HepG2 (cell line): ENCODE measurements at regions not wholly inside any gene's neighbourhood (a gene's known extent, or its start where the extent isn't known, plus 50 kb on each side); places are given as distances from the start of the nearest gene placed in this dataset.

Experiments used
- ATAC-seq: fragments of 200-7000 bp; cut with Tn5 transposase; 3 replicates; pipeline ENCODE4 v1.9.1; 2020; ENCODE audit warnings: mild to moderate bottlenecking, moderate library complexity
- BruUV-seq: library from RNA; stranded (reverse); fragments of 400-500 nt; replicated peaks from 2 replicates; lab custom pipeline; 2021; lab: Mats Ljungman, UMichigan
- CTCF ChIA-PET: fragments of 300-600 bp; formaldehyde crosslinking; extraction: SDS; loops from one replicate; lab custom pipeline; 2021; ENCODE audit warnings: low total read pairs, inconsistent platforms, low intra/inter-chr PET ratio; lab: Yijun Ruan, JAX
- POLR2A ChIA-PET: fragments of 350-600 bp; sonication (Branson Sonifier 250); formaldehyde crosslinking; loops from one replicate; lab custom pipeline; 2020; ENCODE audit warnings: antibody characterized with exemption, inconsistent platforms; lab: Yijun Ruan, JAX
- DNase-seq: peaks from one replicate; pipeline ENCODE4 v3.0.0-alpha.2; 2015; ENCODE audit warnings: low spot score
- FAIRE-seq: peaks from 3 replicates; lab custom pipeline; 2011; peaks lifted over from hg19 to GRCh38; lab: Jason Lieb, UNC
- H2AFZ ChIP-seq: one replicate; pipeline ENCODE4 v1.6.1; 2011; ENCODE audit warnings: low read length, inconsistent platforms
- H3K27ac ChIP-seq: fragments of 300-600 bp; 3 replicates; pipeline ENCODE4 v1.8.0; 2011; ENCODE audit warnings: mixed run types, mild to moderate bottlenecking, mixed read lengths, low read length, inconsistent platforms; ENCODE audit not compliant: insufficient read depth; ENCODE audit errors: extremely low read length
- H3K27me3 ChIP-seq, 2 experiments: fragments of 200-600 bp in 1 of 2; 2 replicates in 1 of 2; 3 replicates in 1 of 2; pipeline versions ENCODE4 v1.6.0 to v1.8.0; 2011; ENCODE audit warnings: low read length in 2 of 2, mild to moderate bottlenecking in 2 of 2, moderate library complexity in 2 of 2, inconsistent platforms in 1 of 2; ENCODE audit not compliant: insufficient read depth in 2 of 2, control insufficient read depth in 1 of 2
- H3K36me3 ChIP-seq, 2 experiments: fragments of 200-600 bp in 1 of 2; replicated peaks in 1 of 2; 2 replicates in 1 of 2; 3 replicates in 1 of 2; pipeline versions ENCODE4 v1.5.1 to v1.8.0; 2011; ENCODE audit warnings: low read length in 2 of 2, inconsistent platforms in 1 of 2; ENCODE audit not compliant: insufficient read depth in 2 of 2, control insufficient read depth in 1 of 2
- H3K4me1 ChIP-seq: 2 replicates; pipeline ENCODE4 v1.5.1; 2012; ENCODE audit warnings: low read length, inconsistent platforms; ENCODE audit not compliant: insufficient read depth
- H3K4me2 ChIP-seq: 2 replicates; pipeline ENCODE4 v1.6.0; 2011; ENCODE audit warnings: low read depth, low read length, inconsistent platforms
- H3K4me3 ChIP-seq, 3 experiments: fragments of 200-600 bp in 1 of 3; sonication (generic), shearing (Covaris generic) in 1 of 3; replicated peaks in 1 of 3; 2 replicates each; pipeline ENCODE4 v1.5.1; 2011 to 2016; ENCODE audit warnings: low read length in 3 of 3, inconsistent platforms in 2 of 3, low read depth in 2 of 3, mild to moderate bottlenecking in 2 of 3, control low read depth in 1 of 3, mixed read lengths in 1 of 3; ENCODE audit not compliant: insufficient read depth in 1 of 3
- H3K79me2 ChIP-seq: one replicate; pipeline ENCODE4 v1.6.1; 2011; ENCODE audit warnings: low read length, inconsistent platforms; ENCODE audit not compliant: insufficient read depth
- H3K9ac ChIP-seq: 2 replicates; pipeline ENCODE4 v1.6.0; 2011; ENCODE audit warnings: mild to moderate bottlenecking, low read depth, low read length, inconsistent platforms; ENCODE audit not compliant: insufficient read depth
- H3K9me3 ChIP-seq: 2 replicates; pipeline ENCODE4 v1.5.1; 2012; ENCODE audit warnings: mild to moderate bottlenecking, low read length
- H4K20me1 ChIP-seq: 2 replicates; pipeline ENCODE4 v1.6.0; 2011; ENCODE audit warnings: inconsistent platforms, mild to moderate bottlenecking, low read length, moderate library complexity; ENCODE audit not compliant: insufficient read depth
- CEBPB ChIP-seq: IDR thresholded peaks from 2 replicates; pipeline ENCODE4 v1.6.1; 2011; ENCODE audit warnings: low read depth, low read length, improper control_type of control experiment, borderline replicate concordance
- FOXO1 ChIP-seq: sonication (generic); formaldehyde crosslinking; IDR thresholded peaks from 2 replicates; pipeline ENCODE4 v1.4.0; 2020; ENCODE audit warnings: missing genetic modification reagents
- KDM5A ChIP-seq: fragments of 200-600 bp; sonication (generic); IDR thresholded peaks from 2 replicates; pipeline ENCODE4 v1.7.0; 2018; ENCODE audit warnings: antibody characterized with exemption, mild to moderate bottlenecking, low read length, borderline replicate concordance
- KDM5B ChIP-seq: sonication (generic); formaldehyde crosslinking; IDR thresholded peaks from 2 replicates; pipeline ENCODE4 v1.4.0; 2020; ENCODE audit warnings: missing genetic modification reagents, mild to moderate bottlenecking, borderline replicate concordance
- KLF11 ChIP-seq: IDR thresholded peaks from 2 replicates; pipeline ENCODE4 v1.6.1; 2016; ENCODE audit warnings: missing compliant biosample characterization
- ZBTB49 ChIP-seq: sonication (generic); formaldehyde crosslinking; IDR thresholded peaks from 2 replicates; pipeline ENCODE4 v1.4.0; 2020; ENCODE audit warnings: missing genetic modification reagents, borderline replicate concordance
- ZNF687 ChIP-seq: sonication (generic); formaldehyde crosslinking; IDR thresholded peaks from 2 replicates; pipeline ENCODE4 v1.5.1; 2020; ENCODE audit warnings: mild to moderate bottlenecking, missing genetic modification reagents, moderate library complexity
- in situ Hi-C: cut with HindIII; loops from 2 replicates; pipeline ENCODE4 v1.10.0; 2017; ENCODE audit warnings: low pct_unique_long_range_greater_than_20kb; ENCODE audit not compliant: extremely low pct_ligation_motif_present
- intact Hi-C: fragments of 100-400 bp; cut with micrococcal nuclease; formaldehyde crosslinking; loops from one replicate; pipeline ENCODE4 v1.10.0; 2022; ENCODE audit not compliant: unreplicated experiment
- TF ChIP-seq, protein P1 (sequence below): sonication (generic); formaldehyde crosslinking; IDR thresholded peaks from 2 replicates; pipeline ENCODE4 v1.4.0; 2020; ENCODE audit warnings: missing genetic modification reagents

- no peak for TF ChIP-seq ZNF687 (CRISPR knock-in tag)
- TF ChIP-seq, protein P1, sequence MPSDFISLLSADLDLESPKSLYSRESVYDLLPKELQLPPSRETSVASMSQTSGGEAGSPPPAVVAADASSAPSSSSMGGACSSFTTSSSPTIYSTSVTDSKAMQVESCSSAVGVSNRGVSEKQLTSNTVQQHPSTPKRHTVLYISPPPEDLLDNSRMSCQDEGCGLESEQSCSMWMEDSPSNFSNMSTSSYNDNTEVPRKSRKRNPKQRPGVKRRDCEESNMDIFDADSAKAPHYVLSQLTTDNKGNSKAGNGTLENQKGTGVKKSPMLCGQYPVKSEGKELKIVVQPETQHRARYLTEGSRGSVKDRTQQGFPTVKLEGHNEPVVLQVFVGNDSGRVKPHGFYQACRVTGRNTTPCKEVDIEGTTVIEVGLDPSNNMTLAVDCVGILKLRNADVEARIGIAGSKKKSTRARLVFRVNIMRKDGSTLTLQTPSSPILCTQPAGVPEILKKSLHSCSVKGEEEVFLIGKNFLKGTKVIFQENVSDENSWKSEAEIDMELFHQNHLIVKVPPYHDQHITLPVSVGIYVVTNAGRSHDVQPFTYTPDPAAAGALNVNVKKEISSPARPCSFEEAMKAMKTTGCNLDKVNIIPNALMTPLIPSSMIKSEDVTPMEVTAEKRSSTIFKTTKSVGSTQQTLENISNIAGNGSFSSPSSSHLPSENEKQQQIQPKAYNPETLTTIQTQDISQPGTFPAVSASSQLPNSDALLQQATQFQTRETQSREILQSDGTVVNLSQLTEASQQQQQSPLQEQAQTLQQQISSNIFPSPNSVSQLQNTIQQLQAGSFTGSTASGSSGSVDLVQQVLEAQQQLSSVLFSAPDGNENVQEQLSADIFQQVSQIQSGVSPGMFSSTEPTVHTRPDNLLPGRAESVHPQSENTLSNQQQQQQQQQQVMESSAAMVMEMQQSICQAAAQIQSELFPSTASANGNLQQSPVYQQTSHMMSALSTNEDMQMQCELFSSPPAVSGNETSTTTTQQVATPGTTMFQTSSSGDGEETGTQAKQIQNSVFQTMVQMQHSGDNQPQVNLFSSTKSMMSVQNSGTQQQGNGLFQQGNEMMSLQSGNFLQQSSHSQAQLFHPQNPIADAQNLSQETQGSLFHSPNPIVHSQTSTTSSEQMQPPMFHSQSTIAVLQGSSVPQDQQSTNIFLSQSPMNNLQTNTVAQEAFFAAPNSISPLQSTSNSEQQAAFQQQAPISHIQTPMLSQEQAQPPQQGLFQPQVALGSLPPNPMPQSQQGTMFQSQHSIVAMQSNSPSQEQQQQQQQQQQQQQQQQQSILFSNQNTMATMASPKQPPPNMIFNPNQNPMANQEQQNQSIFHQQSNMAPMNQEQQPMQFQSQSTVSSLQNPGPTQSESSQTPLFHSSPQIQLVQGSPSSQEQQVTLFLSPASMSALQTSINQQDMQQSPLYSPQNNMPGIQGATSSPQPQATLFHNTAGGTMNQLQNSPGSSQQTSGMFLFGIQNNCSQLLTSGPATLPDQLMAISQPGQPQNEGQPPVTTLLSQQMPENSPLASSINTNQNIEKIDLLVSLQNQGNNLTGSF (CRISPR knock-in tag) = no peak
- TF ChIP-seq CEBPB = no peak
- no peak for TF ChIP-seq FOXO1 (CRISPR knock-in tag)
Measured at GRCh38 chr13:81381560-81381959, 1040.6 kb upstream of the SPRY2 start (continued).

DNA sequence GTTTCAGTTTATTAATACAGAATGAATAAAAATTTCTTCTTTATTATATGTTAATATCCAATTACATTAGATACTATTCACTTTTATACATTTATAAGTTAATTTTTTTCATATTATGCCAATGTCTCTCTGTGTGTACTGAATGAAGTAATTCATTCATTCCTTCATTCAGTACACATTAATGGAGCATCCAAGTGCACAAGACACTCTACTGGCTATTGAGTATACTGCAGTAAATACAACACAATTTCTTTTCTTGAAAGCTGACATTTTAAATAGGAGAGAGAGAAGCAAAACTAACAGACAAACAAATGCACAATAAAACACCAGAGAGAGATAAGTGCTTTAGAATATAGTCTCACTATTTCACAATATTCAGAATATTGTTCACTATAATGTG, 1038.3 kb upstream of the SPRY2 start:
- Histone ChIP-seq H3K4me1 (no peaks in the 10 kb centered on the region), H3K4me2 (no peak overlapping the region)
- no peak for TF ChIP-seq KLF11 (CRISPR knock-in tag)
- no peak for TF ChIP-seq KDM5B (CRISPR knock-in tag)
- no peak for TF ChIP-seq KDM5A
- TF ChIP-seq ZBTB49 (CRISPR knock-in tag) = no peak
- TF ChIP-seq, all 625 proteins: peak for 0
- H3K9ac ChIP-seq = no peak overlapping the region
- H3K79me2 ChIP-seq = no peaks in the 10 kb centered on the region
- H3K9me3 ChIP-seq = no peaks in the 10 kb centered on the region
- no peak for ATAC-seq
- CTCF ChIA-PET = no interaction called here
- H4K20me1 ChIP-seq = no peaks in the 10 kb centered on the region
- intact Hi-C loops = no loop called here
- H3K36me3 ChIP-seq = no peaks in the 10 kb centered on the region
- FAIRE-seq = no peak
- BruUV-seq = no TSS peak
- H3K27me3 ChIP-seq = no peaks in the 10 kb centered on the region
- H3K27ac ChIP-seq = no peak overlapping the region
- no peak for DNase-seq
- POLR2A ChIA-PET = no interaction called here
- no peak overlapping the region for H2AFZ ChIP-seq
- in situ Hi-C loops = no loop called here
- no peak overlapping the region for H3K4me3 ChIP-seq
